HG03558 (cell line): ENCODE measurements at regions not wholly inside any gene's neighbourhood (a gene's known extent, or its start where the extent isn't known, plus 50 kb on each side); places are given as distances from the start of the nearest gene placed in this dataset.
"Not testable (repeated sequence)": the region's sequence is repeated elsewhere in the genome, so short reads cannot be mapped to it uniquely, and the experiment has no call there.

Source experiments
- ATAC-seq: cut with Tn5 transposase; IDR thresholded peaks from one replicate; pipeline ENCODE4 v1.9.1; 2021; ENCODE audit warnings: moderate number of reproducible peaks; ENCODE audit not compliant: unreplicated experiment; ENCODE audit errors: extremely low read depth

DNA sequence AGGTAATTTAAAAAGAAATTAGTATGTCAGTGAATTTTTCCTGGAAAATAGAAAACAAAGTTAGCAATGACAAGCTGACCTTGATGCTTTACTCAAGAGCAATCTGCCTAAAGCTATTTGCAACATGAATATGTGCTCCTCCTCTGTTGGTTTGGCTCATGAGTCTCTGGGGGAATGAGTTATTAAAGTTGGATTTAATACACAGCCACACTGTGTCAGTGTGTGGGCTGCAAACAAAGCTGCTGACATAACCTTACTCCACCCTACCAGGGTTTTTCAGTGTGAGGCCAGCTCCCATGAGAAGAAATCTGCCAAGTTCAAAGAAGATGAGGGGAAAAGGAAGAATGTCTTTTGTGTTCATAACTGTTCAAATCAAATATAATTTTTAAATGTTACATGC is 280.5 kb downstream of the TLL1 start:
- no peak for ATAC-seq

DNA sequence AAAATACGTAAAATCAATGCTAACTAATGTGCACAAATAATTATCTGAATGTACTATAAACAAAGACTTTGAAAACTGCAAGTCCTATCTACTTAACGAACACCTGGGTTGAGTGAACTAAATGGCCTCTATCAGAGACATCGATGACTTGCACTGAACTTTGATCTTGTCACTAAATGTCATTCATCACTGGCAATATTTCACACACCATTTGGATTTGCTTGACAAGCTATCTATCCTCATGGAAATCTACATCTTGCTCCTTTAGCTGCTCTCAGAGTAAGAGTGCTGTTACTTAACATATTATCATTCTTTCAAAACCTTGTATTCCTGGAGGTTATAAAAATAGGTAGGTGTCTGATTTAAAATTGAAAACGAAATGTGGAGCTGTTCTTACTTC is 289.3 kb downstream of the TLL1 start:
- no peak for ATAC-seq

DNA sequence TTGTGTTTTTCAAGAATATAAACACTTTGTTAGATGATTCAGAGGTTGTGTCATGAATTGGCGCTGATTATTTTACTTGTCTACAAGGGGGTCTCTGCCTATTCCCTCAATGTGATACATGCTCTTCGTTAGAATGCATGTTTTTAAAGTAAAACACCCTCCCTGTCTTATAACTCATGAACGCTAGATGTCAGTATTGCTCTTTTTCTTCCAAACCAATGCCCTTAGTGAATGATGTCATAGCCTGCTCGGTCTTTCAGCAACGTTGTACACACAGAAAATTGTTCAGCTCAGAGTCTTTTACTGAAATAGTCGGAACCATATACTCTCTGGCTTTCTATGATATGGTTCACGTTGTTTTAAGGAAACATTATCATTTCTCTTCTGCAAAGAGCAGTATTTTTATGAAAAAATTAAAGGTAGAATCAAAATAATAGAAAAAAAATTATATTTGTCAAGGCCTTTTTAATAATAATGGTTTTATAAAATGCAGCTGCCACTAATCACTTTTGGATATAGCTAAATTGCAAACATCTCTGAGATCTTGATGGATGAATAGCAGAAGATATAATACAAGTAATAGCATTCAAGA is 292.9 kb downstream of the TLL1 start:
- peak; percentile 92 for ATAC-seq

GRCh38 chr4:166169111-166169510 is 296.1 kb downstream of the TLL1 start:
- no peak for ATAC-seq

DNA sequence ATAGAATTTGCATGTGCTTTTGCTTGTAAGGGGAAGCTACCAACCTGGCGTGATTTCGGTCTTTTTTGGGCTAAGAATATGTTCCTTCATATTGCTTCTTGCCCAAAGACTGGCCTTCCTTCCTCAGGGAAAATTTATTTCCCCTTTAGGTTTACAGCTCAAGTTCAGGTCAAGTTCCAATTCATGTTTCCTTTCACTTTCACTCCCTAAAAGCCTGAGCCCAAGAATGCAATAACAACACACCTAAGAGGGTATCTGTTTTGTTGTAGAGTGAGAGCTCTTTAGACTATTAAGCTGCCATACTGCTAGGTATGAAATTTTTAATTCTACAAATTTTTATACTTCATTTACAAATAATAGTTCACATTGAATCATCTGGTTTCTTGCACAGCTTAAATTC is 299.6 kb downstream of the TLL1 start:
- no peak for ATAC-seq

DNA sequence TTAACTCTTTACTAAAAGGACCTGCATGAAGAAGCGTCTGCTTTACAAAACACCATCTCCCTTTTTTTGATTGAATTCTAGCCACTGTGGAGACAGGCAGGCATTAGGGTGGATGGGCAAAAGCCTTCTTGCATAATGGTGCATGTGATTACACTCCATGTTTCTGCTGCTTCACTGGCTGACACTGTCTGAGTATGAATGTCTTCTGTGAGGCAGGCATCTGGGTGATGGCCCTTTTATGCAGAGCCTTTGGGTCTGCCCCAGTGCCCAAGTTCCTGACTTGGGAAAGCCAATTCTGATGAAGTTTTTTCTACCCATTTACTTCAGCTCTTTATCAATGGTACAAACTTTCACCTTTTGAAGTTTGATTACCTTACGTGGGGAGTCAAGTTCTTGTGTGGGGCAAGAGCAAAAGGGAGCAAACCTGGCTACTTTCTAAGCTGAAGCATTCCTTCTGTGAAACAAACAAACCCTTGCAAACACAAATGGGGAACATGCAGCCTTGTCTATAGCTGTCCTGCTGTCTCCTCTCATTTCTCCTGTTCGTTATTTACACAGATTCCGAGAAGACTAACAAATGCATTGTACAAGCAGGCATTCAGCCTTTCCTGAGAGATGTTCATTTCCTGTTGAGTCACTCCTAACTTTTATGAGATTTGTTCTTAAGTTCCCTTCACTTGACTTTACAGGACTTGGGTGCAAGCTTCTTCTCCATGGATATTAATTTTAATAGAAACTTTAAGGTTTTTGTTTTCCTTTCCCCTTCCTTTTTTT is 301.9 kb downstream of the TLL1 start:
- no peak for ATAC-seq

DNA sequence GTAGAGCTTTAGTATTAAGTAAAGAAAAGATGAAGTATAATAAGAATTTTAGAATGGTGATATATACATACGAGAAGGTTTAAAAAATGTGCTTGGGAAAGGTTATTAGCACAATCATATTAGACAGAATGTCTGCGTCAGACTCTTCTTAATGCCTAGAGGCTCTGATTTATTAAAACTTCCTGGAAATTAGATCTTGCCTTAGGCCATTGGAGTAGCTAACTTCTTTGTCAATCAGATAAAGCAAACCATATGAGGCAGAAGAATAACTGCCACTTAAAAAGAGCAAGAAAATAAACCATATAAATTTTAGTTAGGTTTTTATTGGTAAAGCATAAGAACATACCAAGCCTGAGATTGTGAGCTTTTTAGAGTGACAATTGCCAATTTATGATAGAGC is 309.1 kb downstream of the TLL1 start:
- no peak for ATAC-seq

- no peak for ATAC-seq
Observed at GRCh38 chr4:166195101-166195500, 322.1 kb downstream of the TLL1 start.

DNA sequence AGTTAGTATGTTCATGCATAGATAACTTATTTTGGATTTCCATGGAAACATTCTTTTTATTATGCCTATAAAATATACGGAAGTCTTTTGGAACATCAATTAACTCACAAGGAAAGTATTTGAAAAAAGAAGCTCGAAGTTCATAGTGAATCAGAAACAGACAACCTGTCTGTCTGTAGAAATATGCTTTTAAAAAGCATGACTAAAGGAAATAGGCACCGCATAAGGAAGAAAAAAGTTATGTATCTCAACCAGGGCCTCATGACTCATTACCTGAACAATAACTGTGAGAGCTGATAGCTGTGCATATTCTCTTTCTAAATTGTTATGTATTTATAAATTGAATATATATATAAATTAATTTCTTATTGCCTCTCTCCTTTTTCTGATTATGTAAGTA is 324.1 kb downstream of the TLL1 start:
- ATAC-seq: no peak

DNA sequence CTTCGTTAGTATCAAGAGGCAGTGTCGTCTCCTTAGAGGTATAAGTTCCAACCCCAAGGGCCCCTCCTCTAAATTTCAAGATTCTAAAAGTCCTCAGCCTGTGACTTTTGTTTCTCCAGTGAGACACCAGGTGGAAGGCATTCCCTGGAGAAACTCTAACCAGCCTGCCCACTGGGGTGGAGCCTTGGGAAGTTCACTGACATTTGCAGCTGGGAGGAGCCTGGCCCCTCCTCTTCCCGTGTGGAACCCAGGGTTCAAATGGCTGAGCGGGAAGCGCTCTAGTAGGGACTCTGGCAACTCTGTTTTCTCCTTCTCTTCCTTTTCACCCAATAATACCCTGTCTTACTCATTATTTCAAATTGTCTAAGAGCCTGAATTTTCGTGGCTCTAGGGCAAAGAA is 325.0 kb downstream of the TLL1 start:
- ATAC-seq: no peak

- no peak for ATAC-seq
Observed at GRCh38 chr4:166198516-166199310, 325.7 kb downstream of the TLL1 start.

DNA sequence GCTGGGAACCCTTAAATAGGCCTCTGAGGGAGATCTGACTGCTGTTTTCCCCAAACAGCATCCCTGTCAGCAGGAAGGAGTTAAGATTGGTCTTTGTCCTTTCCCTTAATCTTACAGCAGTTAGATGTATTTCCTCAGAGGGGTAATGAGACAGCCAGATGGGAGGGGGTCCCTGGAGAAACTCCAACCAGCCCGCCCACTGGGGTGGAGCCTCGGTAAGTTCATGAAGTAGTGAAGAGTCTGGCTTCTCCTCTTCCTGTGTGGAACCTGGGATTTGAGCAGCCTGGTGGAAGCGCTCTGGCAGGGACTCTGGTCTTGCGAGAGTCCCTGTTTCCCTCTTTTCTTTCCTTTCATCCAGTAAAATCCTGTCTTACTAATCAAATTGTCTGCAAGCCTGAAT is 330.0 kb downstream of the TLL1 start:
- ATAC-seq: no peak

DNA sequence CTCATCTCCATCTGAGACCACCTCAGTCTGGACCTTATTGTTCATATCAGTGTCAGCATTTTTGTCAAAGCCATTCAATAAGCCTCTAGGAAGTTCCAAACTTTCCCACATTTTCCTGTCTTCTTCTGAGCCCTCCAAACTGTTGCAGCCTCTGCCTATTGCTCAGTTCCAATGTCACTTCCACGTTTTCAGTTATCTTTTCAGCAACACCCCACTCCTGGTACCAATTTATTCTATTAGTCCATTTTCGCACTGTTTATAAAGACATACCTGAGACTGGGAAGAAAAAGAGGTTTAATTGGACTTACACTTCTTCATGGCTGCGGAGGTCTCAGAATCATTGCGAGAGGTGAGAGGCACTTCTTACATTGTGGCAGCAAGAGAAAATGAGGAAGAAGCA is 339.3 kb downstream of the TLL1 start:
- ATAC-seq: not testable (repeated sequence)

- no peak for ATAC-seq
Observed at GRCh38 chr4:166222271-166222670, 349.2 kb downstream of the TLL1 start.

- no peak for ATAC-seq
Observed at GRCh38 chr4:166228112-166228511, 355.1 kb downstream of the TLL1 start.

DNA sequence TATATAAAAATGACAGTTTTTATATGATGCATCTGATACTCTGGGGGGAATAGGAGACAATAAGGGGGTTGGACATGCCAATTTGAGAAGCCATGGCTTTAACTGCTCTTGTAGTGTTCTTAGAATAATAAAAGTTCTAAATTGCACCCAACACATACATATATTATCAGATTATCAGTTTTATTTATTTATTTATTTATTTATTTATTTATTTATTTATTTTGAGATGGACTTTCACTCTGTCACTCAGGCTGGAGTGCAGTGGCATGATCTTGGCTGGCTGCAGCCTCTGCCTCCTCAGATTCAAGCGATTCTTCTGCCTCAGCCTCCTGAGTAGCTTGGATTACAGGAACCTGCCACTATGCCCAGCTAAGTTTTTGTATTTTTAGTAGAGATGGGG is 356.8 kb downstream of the TLL1 start:
- no peak for ATAC-seq

GRCh38 chr4:166230841-166231240 is 357.8 kb downstream of the TLL1 start:
- no peak for ATAC-seq

DNA sequence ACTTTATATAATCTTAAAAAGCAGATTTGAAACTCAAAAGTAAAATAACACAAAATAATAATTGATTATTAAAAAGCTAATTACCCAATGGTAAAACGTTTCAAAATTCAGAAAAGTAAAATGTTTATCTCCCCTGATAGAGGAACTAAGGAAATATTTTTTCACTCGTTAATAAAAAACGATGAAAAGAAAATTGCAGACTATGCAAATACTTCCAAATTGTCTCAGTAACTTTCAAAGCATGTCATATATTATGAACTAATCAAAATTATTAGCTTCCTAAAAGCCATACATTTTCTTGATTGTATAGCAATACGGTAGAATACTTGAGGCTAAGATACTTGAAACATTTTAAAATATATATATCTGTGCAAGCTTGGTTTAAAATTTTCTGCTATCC is 366.3 kb downstream of the TLL1 start:
- no peak for ATAC-seq

DNA sequence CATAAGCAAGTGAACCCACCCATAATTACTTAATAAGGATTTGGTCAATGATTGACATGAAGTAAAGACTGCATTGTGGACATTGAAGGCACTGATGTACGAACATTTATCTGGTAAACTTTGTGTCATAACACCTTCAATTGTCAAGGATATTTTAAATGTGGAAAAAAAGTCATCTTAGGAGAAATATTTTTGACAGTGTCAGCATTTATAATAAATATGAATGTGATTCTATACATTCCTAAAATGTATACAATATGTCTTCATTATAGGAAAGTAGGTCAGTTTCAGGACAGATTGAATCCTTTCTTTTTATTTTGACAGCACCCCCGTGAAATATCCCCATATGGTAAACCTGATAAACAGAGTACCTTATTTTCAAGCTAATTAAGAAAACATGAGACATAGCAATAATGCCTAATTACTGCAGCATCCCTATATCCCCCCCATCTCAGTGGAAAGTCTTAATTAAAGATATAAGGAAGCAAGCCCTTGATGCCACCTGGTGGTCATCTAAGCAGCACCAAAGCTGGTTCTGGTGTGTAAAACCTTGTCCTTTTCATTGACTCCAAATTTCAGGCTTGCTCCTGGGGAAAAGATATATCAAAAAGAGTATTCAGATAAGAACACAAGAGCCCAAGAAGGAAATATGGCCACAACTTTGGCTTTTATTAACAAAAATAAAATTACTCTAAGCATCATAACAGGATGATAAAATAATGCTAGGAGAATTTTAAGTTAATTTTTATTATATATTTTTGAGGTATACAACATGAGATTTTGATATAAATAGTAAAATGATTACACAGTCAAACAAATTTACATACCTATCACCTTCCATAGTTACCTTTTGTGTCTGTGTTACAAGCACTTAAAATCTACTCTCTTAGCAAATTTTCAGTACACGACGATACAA is 379.7 kb downstream of the TLL1 start:
- ATAC-seq: no peak

- ATAC-seq: no peak
Observed at GRCh38 chr4:166257276-166257675, 384.2 kb downstream of the TLL1 start.
